CD4-positive, CD25-positive, alpha-beta regulatory T cell (primary cell): ENCODE measurements at regions not wholly inside any gene's neighbourhood (a gene's known extent, or its start where the extent isn't known, plus 50 kb on each side); places are given as distances from the start of the nearest gene placed in this dataset.

ENCODE experiments used
- ATAC-seq, 2 donors: fragments of 150-1000 bp; cut with Tn5 transposase; one replicate each; pipeline ENCODE4 v1.10.0; 2021; ENCODE audit warnings: low read depth in 2 of 2, moderate number of reproducible peaks in 2 of 2, moderate library complexity in 1 of 2
- DNase-seq, 3 donors: peaks; one replicate each; pipeline versions ENCODE4 v3.0.0 to v3.0.0-alpha.2; 2012 to 2022; ENCODE audit warnings: mixed read lengths in 1 of 3
- H3K27ac ChIP-seq: one replicate; pipeline ENCODE4 v1.7.0; 2013; ENCODE audit warnings: mild to moderate bottlenecking, low read length; ENCODE audit not compliant: insufficient read depth, poor library complexity, severe bottlenecking
- H3K27me3 ChIP-seq: one replicate; pipeline ENCODE4 v1.7.0; 2013; ENCODE audit warnings: low read length; ENCODE audit not compliant: control insufficient read depth, insufficient read depth
- H3K36me3 ChIP-seq: one replicate; pipeline ENCODE4 v1.7.0; 2013; ENCODE audit warnings: mild to moderate bottlenecking, low read length, moderate library complexity; ENCODE audit not compliant: control insufficient read depth, insufficient read depth
- H3K4me1 ChIP-seq: 2 replicates; pipeline ENCODE4 v1.7.0; 2013; ENCODE audit warnings: mild to moderate bottlenecking, low read length; ENCODE audit not compliant: insufficient read depth, control insufficient read depth, poor library complexity, severe bottlenecking
- H3K4me3 ChIP-seq: one replicate; pipeline ENCODE4 v1.7.0; 2013; ENCODE audit warnings: low read depth, mild to moderate bottlenecking, low read length, moderate library complexity
- H3K9me3 ChIP-seq, 2 experiments: 1 replicate in 1 of 2; 2 replicates in 1 of 2; pipeline ENCODE4 v1.7.0; 2013; ENCODE audit warnings: low read length in 2 of 2, mild to moderate bottlenecking in 1 of 2, moderate library complexity in 1 of 2; ENCODE audit not compliant: control insufficient read depth in 2 of 2
- H3K27ac Mint-ChIP-seq, 3 donors: one replicate each; pipeline ENCODE4 v1.8.0; 2020 to 2022; ENCODE audit warnings: mild to moderate bottlenecking in 3 of 3, mixed read lengths in 3 of 3, moderate library complexity in 2 of 3
- H3K27me3 Mint-ChIP-seq: one replicate; pipeline ENCODE4 v1.8.0; 2022; ENCODE audit warnings: mild to moderate bottlenecking, mixed read lengths
- H3K36me3 Mint-ChIP-seq: one replicate; pipeline ENCODE4 v1.8.0; 2020; ENCODE audit warnings: mixed read lengths
- H3K4me1 Mint-ChIP-seq, 4 donors: one replicate each; pipeline ENCODE4 v1.8.0; 2020 to 2022; ENCODE audit warnings: mixed read lengths in 4 of 4, mild to moderate bottlenecking in 1 of 4
- H3K4me3 Mint-ChIP-seq, 4 donors: one replicate each; pipeline ENCODE4 v1.8.0; 2020 to 2022; ENCODE audit warnings: mild to moderate bottlenecking in 4 of 4, mixed read lengths in 4 of 4, moderate library complexity in 3 of 4
- H3K9me3 Mint-ChIP-seq, 7 donors: one replicate each; pipeline ENCODE4 v1.8.0; 2020 to 2022; ENCODE audit warnings: mixed read lengths in 7 of 7, mild to moderate bottlenecking in 3 of 7, moderate library complexity in 2 of 7

DNA sequence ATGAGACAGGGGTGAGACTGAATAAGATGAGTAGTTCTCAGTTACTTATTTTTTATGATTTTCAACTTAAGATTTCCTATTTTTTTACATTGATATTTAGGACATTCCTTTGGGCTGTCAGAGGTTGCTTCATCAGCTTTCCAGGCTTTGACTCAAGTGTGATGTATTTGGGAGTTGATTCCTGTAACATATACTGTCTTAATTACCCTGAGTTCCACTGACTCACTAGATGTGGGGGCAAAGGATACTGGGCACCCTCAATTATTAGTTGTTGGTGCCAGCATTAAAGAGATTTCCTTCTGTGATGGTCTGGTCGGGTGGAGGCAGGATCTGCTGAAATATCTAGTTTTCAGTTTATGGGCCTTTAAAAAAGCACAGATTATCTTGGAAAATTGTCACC is 1535.8 kb downstream of the NLGN4Y start:
- DNase-seq (no peak), ATAC-seq (no peak)
- Histone ChIP-seq H3K27me3 (no peaks in the 10 kb centered on the region), H3K4me1 (no peaks in the 10 kb centered on the region), H3K9me3 (no peaks in the 10 kb centered on the region), H3K36me3 (no peaks in the 10 kb centered on the region), H3K4me3 (no peak overlapping the region), H3K27ac (no peak overlapping the region)
- H3K27ac Mint-ChIP-seq = no peak overlapping the region
- peaks cover 0 to 1% (median 0%) of the 10 kb centered on the region in 7 donors for H3K9me3 Mint-ChIP-seq
- no peaks in the 10 kb centered on the region for H3K4me1 Mint-ChIP-seq
- no peak overlapping the region for H3K4me3 Mint-ChIP-seq
- H3K36me3 Mint-ChIP-seq = no peaks in the 10 kb centered on the region
- H3K27me3 Mint-ChIP-seq = no peaks in the 10 kb centered on the region

DNA sequence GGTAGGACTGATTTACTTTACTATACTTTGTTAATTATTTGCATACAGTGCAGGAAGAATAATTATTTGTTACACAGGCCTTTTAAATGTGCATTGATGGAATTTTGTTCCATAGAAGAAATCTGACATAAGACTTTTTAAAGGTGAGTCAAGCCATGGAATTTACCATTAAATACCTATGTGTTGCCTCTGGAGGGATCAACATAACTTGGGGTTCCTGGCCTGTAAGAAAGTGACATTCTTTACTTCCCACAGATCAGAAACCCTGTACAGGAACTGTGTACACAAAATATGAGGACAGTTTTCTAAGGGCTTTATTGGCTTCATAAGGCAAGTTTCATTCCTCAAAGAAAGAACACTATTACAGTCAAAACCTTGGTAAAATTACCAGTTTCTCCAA is 1536.4 kb downstream of the NLGN4Y start:
- no peak overlapping the region for H3K27ac ChIP-seq
- DNase-seq = no peak

DNA sequence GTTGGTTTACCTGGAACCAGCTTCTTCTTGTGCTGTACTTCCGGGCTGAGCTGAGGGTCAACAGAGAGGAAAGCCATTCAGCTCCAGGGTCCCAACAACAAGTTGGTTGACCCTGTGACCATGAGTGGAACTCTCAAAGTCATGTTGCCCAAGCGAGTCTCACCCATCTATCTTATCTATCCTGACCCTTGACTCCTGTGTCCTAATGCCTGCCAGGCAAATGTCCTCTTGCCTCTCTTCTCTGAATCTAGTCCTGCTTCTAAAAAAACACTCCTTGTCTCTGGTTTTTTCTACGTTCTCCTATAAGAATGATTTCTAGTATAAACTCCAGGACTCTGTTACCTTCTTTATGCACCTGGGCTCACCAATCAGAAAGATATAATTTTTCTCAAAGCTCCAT is 1547.6 kb downstream of the NLGN4Y start:
- no peaks in the 10 kb centered on the region for H3K4me1 ChIP-seq

More for the DNA sequence above, 1536.4 kb downstream of the NLGN4Y start:
- H3K36me3 ChIP-seq = no peaks in the 10 kb centered on the region
- no peak overlapping the region for H3K4me3 ChIP-seq
- Mint-ChIP-seq H3K4me3 (no peak overlapping the region), H3K4me1 (no peaks in the 10 kb centered on the region), H3K27me3 (no peaks in the 10 kb centered on the region), H3K9me3 (peaks cover 0 to 1% (median 0%) of the 10 kb centered on the region in 7 donors), H3K27ac (no peak overlapping the region), H3K36me3 (no peaks in the 10 kb centered on the region)
- ATAC-seq = no peak
- no peaks in the 10 kb centered on the region for H3K4me1 ChIP-seq
- H3K9me3 ChIP-seq = no peaks in the 10 kb centered on the region
- H3K27me3 ChIP-seq = no peaks in the 10 kb centered on the region

GRCh38 chrY:16075701-16076100 is 1551.4 kb downstream of the NLGN4Y start:
- no peaks in the 10 kb centered on the region for H3K27me3 Mint-ChIP-seq
- H3K4me1 Mint-ChIP-seq = no peaks in the 10 kb centered on the region

More for the DNA sequence above, 1547.6 kb downstream of the NLGN4Y start:
- no peaks in the 10 kb centered on the region for H3K4me1 Mint-ChIP-seq
- H3K27ac Mint-ChIP-seq = no peak overlapping the region
- H3K36me3 Mint-ChIP-seq = no peaks in the 10 kb centered on the region
- no peaks in the 10 kb centered on the region for H3K9me3 ChIP-seq
- no peaks in the 10 kb centered on the region for H3K36me3 ChIP-seq
- peaks cover 0 to 6% (median 0%) of the 10 kb centered on the region in 7 donors for H3K9me3 Mint-ChIP-seq
- ATAC-seq (no peak), DNase-seq (no peak)
- H3K27ac ChIP-seq = no peak overlapping the region
- H3K4me3 Mint-ChIP-seq = peak overlapping the region in 1 of 4 donors; percentile 7
- no peaks in the 10 kb centered on the region for H3K27me3 ChIP-seq
- no peak overlapping the region for H3K4me3 ChIP-seq
- H3K27me3 Mint-ChIP-seq = no peaks in the 10 kb centered on the region

DNA sequence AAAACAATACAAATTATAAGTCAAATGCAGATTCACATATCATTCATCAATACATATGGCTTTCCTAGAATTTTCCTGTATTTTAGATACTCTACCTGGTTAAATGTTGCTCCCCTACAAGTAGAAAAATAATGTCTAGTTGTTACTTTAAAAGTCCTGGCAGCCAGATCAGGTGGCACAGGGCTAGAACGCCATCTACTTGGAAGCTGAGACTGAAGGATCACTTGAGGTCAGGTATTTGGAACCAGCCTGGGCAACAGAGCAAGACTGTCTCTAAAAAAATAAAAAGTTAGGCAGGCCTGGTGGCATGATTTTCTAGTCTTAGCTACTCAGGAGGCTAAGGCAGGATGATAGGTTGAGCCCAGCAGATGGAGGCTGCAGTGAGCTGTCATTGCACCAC is 1573.0 kb downstream of the NLGN4Y start:
- peaks cover 0 to 1% (median 0%) of the 10 kb centered on the region in 7 donors for H3K9me3 Mint-ChIP-seq
- H3K36me3 Mint-ChIP-seq = no peaks in the 10 kb centered on the region
- DNase-seq (no peak), ATAC-seq (no peak)
- H3K36me3 ChIP-seq = no peaks in the 10 kb centered on the region
- no peak overlapping the region for H3K4me3 ChIP-seq
- H3K4me1 Mint-ChIP-seq = no peaks in the 10 kb centered on the region
- H3K27me3 ChIP-seq = no peaks in the 10 kb centered on the region
- no peak overlapping the region for H3K27ac Mint-ChIP-seq
- no peaks in the 10 kb centered on the region for H3K27me3 Mint-ChIP-seq
- H3K27ac ChIP-seq = no peak overlapping the region
- H3K4me1 ChIP-seq = no peaks in the 10 kb centered on the region
- H3K4me3 Mint-ChIP-seq = no peak overlapping the region
- no peaks in the 10 kb centered on the region for H3K9me3 ChIP-seq

More at GRCh38 chrY:16075701-16076100, 1551.4 kb downstream of the NLGN4Y start:
- Mint-ChIP-seq H3K36me3 (no peaks in the 10 kb centered on the region), H3K9me3 (no peaks in the 10 kb centered on the region), H3K27ac (peak overlapping the region in 1 of 3 donors; percentile 26), H3K4me3 (no peak overlapping the region)
- H3K4me3 ChIP-seq = no peak overlapping the region
- no peak overlapping the region for H3K27ac ChIP-seq
- no peaks in the 10 kb centered on the region for H3K4me1 ChIP-seq
- H3K36me3 ChIP-seq = no peaks in the 10 kb centered on the region
- H3K9me3 ChIP-seq = no peaks in the 10 kb centered on the region
- ATAC-seq (no peak), DNase-seq (no peak)
- H3K27me3 ChIP-seq = no peaks in the 10 kb centered on the region

GRCh38 chrY:16101815-16102214 is 1577.5 kb downstream of the NLGN4Y start:
- H3K9me3 Mint-ChIP-seq = peaks cover 0 to 1% (median 0%) of the 10 kb centered on the region in 7 donors
- no peak for DNase-seq
- Histone ChIP-seq H3K4me1 (no peaks in the 10 kb centered on the region), H3K27ac (no peak overlapping the region), H3K9me3 (no peaks in the 10 kb centered on the region), H3K4me3 (no peak overlapping the region), H3K36me3 (no peaks in the 10 kb centered on the region), H3K27me3 (no peaks in the 10 kb centered on the region)
- no peaks in the 10 kb centered on the region for H3K27me3 Mint-ChIP-seq
- ATAC-seq = no peak
- H3K36me3 Mint-ChIP-seq = no peaks in the 10 kb centered on the region
- H3K4me1 Mint-ChIP-seq = no peaks in the 10 kb centered on the region
- H3K27ac Mint-ChIP-seq = no peak overlapping the region
- H3K4me3 Mint-ChIP-seq = no peak overlapping the region

GRCh38 chrY:16106613-16107012 is 1582.3 kb downstream of the NLGN4Y start:
- no peak for ATAC-seq
- Histone ChIP-seq H3K4me1 (no peaks in the 10 kb centered on the region), H3K9me3 (no peaks in the 10 kb centered on the region), H3K27me3 (no peaks in the 10 kb centered on the region), H3K27ac (no peak overlapping the region), H3K4me3 (no peak overlapping the region), H3K36me3 (no peaks in the 10 kb centered on the region)
- Mint-ChIP-seq H3K27ac (no peak overlapping the region), H3K27me3 (no peaks in the 10 kb centered on the region), H3K9me3 (peaks cover 0 to 5% (median 0%) of the 10 kb centered on the region in 7 donors), H3K4me1 (no peaks in the 10 kb centered on the region), H3K36me3 (no peaks in the 10 kb centered on the region), H3K4me3 (no peak overlapping the region)
- DNase-seq = no peak

GRCh38 chrY:16108839-16109238 is 1584.5 kb downstream of the NLGN4Y start:
- no peak overlapping the region for H3K4me3 ChIP-seq
- Mint-ChIP-seq H3K27ac (no peak overlapping the region), H3K36me3 (no peaks in the 10 kb centered on the region), H3K4me1 (no peaks in the 10 kb centered on the region), H3K4me3 (no peak overlapping the region), H3K27me3 (no peaks in the 10 kb centered on the region), H3K9me3 (peaks cover 0 to 5% (median 0%) of the 10 kb centered on the region in 7 donors)
- no peaks in the 10 kb centered on the region for H3K36me3 ChIP-seq
- DNase-seq (no peak), ATAC-seq (no peak)
- no peaks in the 10 kb centered on the region for H3K9me3 ChIP-seq
- H3K27me3 ChIP-seq = no peaks in the 10 kb centered on the region
- H3K27ac ChIP-seq = no peak overlapping the region
- H3K4me1 ChIP-seq = no peaks in the 10 kb centered on the region
